ENCODE measurements at regions not wholly inside any gene's neighbourhood (a gene's known extent, or its start where the extent isn't known, plus 50 kb on each side); places are given as distances from the start of the nearest gene placed in this dataset.
"Not testable (repeated sequence)": the region's sequence is repeated elsewhere in the genome, so short reads cannot be mapped to it uniquely, and the experiment has no call there.

DNA sequence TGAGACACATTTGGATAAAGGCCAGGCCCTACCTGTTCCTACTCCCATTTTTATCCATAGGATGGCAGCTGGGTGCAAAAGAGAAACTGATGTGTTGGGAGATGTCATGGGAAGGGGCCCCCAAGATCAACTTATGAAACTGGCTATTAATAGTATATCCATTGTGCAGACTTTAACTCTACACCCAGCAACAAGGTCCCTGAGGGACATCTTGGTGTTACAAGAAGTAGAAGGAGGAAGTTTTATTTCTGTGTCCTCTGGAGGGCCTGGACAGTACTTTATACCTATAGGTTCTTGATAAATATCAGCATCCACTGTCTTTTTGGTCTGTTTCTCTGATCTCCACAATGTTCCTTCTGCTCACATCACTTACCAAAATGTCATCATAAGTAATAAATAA lies 84.6 kb downstream of the BTG1 start:
- no peak for DNase-seq (ENCODE audit: low spot score)

DNA sequence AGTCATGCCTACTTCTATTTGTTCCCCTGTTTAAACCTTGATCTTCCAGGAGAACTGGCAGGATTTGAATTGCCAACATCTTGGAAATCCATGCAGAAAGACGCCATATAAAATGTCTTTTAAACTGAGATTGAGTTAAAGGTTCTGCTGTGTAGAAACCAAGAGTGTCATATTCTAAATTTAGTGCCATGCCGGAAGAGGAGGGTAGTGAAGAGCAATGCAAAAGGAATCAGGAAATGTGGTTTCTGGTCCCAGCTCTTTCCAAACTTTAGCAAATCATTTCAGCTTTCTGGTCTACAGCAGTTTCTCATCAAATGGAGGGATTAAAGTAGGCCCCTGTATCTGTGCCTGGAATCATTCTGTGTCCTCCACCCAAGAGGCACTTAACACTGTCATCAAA lies 85.7 kb downstream of the BTG1 start:
- peak; percentile 74 for DNase-seq (ENCODE audit: low spot score)

GRCh38 chr12:92058664-92059063 lies 87.0 kb downstream of the BTG1 start:
- DNase-seq (ENCODE audit: low spot score): no peak

- not testable (repeated sequence) for DNase-seq (ENCODE audit: low spot score)
Measured at GRCh38 chr12:92056756-92057155, 88.9 kb downstream of the BTG1 start.

DNA sequence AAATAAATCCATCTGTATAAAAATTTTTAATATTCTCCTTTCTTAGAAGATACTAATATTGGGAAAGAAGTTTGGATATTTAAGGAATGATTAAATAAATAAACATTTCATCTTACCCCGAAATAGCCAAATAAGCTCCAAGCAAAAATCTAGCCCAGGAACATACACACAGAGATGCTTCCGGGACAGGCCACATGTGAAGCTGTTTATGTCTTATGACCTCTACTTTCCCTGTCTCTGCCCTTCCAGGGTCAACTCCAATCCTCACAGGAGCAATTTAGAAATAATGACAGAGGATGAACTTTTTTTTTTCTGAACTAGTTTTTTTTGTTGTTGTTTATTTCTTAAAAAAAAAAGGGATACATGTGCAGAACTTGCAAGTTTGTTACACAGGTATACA lies 89.4 kb downstream of the BTG1 start:
- DNase-seq (ENCODE audit: low spot score): no peak

GRCh38 chr12:92055877-92056276 lies 89.8 kb downstream of the BTG1 start:
- DNase-seq (ENCODE audit: low spot score): no peak

GRCh38 chr12:92051441-92051840 lies 94.2 kb downstream of the BTG1 start:
- no peak for DNase-seq (ENCODE audit: low spot score)

GRCh38 chr12:92049403-92049802 lies 96.2 kb downstream of the BTG1 start:
- no peak for DNase-seq (ENCODE audit: low spot score)

- no peak for DNase-seq (ENCODE audit: low spot score)
Measured at GRCh38 chr12:92047393-92047826, 98.2 kb downstream of the BTG1 start.

DNA sequence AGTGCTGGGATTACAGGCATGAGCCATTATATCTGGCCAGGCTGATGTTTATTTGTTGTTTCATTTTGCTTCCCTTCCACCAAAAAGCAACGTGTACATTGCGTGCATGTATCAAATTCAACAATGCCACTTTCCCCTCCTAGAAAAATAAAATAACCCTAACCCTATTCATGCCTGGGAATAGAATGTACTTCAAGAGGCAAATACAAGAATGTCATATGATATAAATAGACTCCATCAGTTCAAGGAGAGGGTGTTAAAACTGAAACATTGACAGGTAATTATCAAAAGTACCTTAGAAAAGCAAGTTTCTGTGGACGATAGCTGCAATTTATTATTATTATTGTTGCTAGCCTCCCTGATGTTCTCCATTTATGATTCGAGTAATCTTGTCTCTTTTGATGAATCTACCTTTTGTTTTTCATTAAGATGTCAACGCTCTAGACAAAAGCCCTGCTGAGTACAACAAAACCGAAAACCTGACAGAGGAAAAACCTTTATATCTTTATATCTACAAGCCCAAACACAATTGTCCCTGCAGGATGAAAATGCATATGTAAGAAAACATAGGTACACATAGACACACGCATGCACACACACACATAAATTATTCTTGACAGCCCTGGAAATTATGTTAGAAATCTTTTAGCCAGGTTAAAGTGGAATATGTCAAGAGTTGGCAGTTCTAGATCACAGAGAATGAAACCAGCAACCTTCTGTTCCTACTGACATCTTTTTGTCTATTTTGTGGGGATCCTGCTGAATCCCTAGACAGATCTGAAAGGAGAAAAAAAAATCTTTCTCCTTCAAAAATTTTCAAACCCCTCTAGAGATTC lies 98.9 kb downstream of the BTG1 start:
- DNase-seq (ENCODE audit: low spot score): no peak

DNA sequence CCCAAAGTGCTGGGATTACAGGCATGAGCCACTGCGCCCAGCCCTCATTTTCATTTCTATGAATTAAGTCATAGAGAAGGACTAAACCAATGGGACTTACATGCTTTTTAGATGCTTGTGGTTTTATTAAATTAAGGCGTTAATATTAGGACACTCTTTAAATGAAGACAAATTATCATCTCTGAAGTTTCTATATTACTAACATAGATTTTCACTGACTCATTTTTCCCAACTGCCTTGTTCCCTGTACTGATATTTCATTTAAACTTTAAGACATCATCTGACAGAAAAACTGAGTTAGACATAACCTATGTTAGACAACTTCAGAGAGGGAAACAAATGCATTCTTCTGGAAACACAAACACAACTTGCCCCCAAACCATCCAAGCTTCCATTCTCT lies 99.8 kb downstream of the BTG1 start:
- DNase-seq (ENCODE audit: low spot score): no peak

DNA sequence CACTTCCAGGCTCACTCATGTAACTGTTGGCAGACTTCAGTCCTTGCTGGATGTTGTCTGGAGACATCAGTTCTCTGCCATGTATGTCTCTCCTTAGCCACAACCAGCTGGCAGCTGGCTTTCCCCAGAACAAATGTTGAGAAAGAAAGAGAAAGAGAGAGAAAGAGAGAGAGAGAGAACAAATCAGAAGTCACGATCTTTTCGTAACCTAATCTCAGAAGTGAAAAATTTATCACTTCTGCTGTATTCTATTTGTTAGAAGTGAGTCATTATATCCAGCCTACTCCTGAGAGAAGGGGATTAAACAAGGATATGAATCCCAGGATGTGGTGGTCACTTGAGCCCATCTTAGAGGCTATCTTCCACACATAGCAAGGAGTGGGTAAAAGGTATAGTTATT lies 101.2 kb downstream of the BTG1 start:
- DNase-seq (ENCODE audit: low spot score): no peak

- DNase-seq (ENCODE audit: low spot score): no peak
Measured at GRCh38 chr12:92042791-92043531, 102.7 kb downstream of the BTG1 start.

GRCh38 chr12:92041742-92042141 lies 103.9 kb downstream of the BTG1 start:
- DNase-seq (ENCODE audit: low spot score): no peak

DNA sequence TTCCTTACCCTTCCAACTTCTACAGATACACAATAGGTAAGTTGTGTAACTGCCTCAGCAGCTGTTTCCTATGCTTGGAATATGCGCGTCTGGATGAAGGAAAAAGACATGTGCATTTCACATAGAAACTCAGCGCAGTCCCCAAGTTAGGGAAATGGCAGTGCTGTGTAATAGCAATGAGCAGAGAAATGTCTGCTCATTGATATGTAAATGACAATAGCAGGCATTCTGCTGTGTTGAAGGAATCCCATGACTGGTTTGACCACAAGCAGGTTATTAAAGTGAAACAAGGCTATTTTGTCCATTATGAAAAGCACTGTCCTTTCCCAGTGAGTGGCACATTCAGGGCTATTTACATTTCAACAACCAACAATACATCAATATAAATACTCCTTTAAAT lies 106.6 kb downstream of the BTG1 start:
- no peak for DNase-seq (ENCODE audit: low spot score)

- no peak for DNase-seq (ENCODE audit: low spot score)
Measured at GRCh38 chr12:92038476-92038875, 107.2 kb downstream of the BTG1 start.

DNA sequence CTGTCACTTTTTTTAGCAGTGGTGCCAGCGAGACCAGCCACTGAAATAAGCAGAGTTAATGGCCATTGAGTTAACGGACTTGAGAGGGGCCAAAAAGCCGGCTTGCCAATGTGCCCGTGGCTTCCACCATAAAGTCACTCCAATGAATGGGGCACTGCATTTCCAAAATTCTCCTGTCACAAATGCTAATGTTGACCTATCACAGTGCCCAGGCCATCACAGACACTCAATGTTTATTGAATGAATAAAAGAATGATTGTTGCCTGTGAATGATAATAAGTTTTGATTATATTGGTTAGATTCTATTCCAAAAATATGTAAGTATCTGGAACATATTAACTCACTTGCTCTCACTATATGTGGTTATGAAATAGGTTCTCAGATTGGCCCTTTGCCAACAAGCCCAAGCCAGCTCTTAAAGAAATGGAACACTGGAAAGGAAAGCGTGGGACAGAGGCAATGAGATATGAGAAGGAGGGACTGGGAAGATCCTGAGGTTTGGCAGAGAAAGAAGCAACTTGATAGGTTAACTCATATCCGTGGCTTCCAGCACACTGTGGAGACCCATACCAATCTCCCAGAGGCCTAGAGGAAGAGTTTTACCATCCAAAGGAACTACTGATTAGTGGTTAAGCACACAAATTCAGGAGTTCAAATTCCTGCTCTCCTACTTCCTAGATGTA lies 108.7 kb downstream of the BTG1 start:
- DNase-seq (ENCODE audit: low spot score): no peak

- no peak for DNase-seq (ENCODE audit: low spot score)
Measured at GRCh38 chr12:92036061-92036620, 109.5 kb downstream of the BTG1 start.

DNA sequence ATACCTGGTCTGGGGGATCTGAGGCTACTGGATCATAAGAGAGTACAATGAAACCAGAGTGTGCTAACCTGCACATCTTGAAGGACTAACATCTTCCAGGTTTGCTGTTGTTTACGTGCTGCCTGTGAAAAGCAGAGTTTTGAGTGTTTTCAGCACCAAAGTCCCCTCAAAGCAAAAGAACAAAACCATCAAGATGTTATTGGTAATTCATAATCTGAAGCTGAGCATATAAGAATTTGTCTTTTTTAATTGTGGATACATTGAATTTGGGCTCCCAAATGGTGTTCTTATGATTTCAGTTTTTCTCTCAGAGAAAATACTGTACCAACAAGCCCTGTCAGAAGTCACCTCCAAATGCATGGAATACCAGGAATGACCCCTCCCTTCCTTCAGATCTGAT lies 110.2 kb downstream of the BTG1 start:
- DNase-seq (ENCODE audit: low spot score): no peak

- peak; percentile 80 for DNase-seq (ENCODE audit: low spot score)
Measured at GRCh38 chr12:92034858-92035401, 110.7 kb downstream of the BTG1 start.

DNA sequence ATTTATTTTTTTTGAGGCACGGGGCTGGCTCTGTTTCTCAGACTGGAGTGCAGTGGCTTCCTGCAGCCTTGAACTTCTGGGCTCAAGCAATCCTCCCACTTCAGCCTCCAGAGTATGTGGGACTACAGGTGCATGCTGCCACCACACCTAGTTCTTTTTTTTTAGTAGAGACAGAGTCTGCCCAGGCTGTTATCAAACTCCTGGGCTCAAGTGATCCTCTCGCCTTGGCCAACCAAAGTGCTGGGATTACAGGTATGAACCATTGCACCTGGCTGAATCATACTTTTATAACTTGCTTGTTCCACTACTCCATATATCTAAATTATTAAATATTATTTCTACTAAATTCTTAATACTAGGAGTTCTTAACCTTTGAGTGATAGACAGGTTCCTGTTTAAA lies 111.6 kb downstream of the BTG1 start:
- no peak for DNase-seq (ENCODE audit: low spot score)

DNA sequence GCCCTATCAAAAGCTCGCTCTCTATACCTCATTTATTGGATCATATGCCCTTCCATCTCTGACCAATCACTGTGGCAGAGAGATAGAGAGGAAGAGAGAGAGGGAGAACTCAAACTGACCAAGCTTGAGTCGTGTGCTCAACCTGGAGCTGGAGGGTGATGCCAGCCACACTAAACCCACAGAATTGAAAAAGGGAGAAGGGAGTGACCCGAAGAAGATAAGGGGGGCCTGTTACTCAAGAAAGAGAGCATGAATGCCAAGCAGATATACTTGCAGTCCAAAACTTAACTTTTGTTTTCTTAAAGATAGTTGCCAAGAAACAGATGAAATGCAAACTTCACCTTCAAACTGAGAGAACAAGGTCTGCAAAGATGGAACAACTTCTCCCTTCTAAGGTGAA lies 112.7 kb downstream of the BTG1 start:
- DNase-seq (ENCODE audit: low spot score): no peak
